AG04449 (cell line): ENCODE measurements at regions not wholly inside any gene's neighbourhood (a gene's known extent, or its start where the extent isn't known, plus 50 kb on each side); places are given as distances from the start of the nearest gene placed in this dataset.

Experiments
- CTCF ChIA-PET: fragments of 350-600 bp; formaldehyde crosslinking; extraction: SDS; loops from one replicate; lab custom pipeline; 2021; ENCODE audit warnings: antibody characterized with exemption; lab: Yijun Ruan, JAX
- POLR2A ChIA-PET: fragments of 400-600, 350-600 bp; formaldehyde crosslinking; extraction: SDS; loops from one replicate; lab custom pipeline; 2020; ENCODE audit warnings: antibody characterized with exemption, inconsistent platforms; lab: Yijun Ruan, JAX
- DNase-seq: peaks from one replicate; pipeline ENCODE4 v3.0.0-alpha.2; 2010; ENCODE audit warnings: low read depth, low spot score
- H3K4me3 ChIP-seq: 2 replicates; pipeline ENCODE4 v1.5.1; 2011; ENCODE audit warnings: low read depth, mild to moderate bottlenecking, control low read depth, low read length
- TF ChIP-seq, protein P1 (sequence below): IDR thresholded peaks from one replicate; pipeline ENCODE4 v1.5.1; 2011; ENCODE audit warnings: mild to moderate bottlenecking, moderate library complexity, low read length, control low read depth, inconsistent platforms; ENCODE audit not compliant: insufficient read depth; ENCODE audit errors: missing control alignments

DNA sequence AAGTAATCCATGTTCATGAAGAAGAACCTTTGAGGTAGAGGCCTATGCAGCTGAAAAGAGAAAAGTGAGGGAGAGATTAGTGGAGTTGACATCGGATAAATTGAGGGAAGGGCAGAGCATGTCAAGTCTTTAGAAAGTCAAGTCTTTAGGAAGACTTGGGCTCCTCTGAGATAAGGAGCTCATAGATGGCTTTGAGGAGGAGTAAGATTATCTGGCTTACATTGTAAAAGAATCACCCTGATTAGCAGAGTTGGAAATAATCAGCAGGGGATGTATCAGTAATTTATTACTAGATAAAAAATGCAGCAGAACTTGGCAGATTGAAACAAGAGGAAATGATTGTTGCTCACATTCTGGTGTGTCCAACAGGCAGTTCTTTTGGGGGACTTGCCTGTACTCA lies 727.2 kb upstream of the WWC1 start:
- H3K4me3 ChIP-seq: no peak overlapping the region
- TF ChIP-seq, protein P1, sequence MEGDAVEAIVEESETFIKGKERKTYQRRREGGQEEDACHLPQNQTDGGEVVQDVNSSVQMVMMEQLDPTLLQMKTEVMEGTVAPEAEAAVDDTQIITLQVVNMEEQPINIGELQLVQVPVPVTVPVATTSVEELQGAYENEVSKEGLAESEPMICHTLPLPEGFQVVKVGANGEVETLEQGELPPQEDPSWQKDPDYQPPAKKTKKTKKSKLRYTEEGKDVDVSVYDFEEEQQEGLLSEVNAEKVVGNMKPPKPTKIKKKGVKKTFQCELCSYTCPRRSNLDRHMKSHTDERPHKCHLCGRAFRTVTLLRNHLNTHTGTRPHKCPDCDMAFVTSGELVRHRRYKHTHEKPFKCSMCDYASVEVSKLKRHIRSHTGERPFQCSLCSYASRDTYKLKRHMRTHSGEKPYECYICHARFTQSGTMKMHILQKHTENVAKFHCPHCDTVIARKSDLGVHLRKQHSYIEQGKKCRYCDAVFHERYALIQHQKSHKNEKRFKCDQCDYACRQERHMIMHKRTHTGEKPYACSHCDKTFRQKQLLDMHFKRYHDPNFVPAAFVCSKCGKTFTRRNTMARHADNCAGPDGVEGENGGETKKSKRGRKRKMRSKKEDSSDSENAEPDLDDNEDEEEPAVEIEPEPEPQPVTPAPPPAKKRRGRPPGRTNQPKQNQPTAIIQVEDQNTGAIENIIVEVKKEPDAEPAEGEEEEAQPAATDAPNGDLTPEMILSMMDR: no peak
- CTCF ChIA-PET: interaction anchor here (1.2 to 2.6 kb wide), 3 partner anchors 317 to 602 kb away, joined by 4 to 15 read pairs (median 12); no protein-coding TSS in a partner anchor
- no peak for DNase-seq
- POLR2A ChIA-PET: no interaction called here

DNA sequence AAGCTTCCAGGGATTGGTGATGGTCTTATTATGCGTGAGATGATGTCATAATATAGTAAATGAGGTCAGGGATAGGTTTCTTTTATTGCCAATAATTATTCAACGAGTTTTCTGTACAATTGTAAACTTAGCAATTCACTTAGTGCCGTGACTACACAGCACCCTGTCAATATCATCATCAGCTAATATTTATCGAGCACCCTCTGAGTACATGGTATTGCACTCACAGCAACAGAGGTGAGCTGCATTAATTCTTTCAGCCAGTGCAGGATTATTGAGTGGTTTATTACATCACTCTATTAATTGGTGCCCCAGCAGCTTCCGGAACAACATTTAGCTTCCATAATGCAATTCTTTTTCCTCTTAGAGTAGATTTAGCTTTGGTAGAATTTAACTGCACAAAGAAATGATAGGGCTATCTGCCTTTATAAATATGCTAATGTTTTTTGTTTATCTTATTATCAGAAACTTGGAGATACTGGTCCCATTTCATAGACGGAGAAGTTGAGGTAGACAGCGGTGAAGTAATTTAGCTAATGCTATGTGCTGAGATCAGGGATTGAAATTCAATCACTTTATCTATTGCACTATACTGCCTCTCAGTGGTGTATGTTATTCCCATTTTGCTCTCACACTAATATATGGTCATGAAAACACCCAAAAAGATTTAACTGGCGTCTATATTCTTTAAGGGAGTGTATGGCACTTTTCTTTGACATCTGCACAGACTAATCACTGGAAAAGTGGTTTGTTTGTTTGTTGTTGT lies 726.1 kb upstream of the WWC1 start:
- TF ChIP-seq, protein P1: peak; percentile 17
- H3K4me3 ChIP-seq: no peak overlapping the region
- ChIA-PET POLR2A (interaction anchor here (0.5 kb wide), 1 partner anchor 26 kb away, joined by 3 read pairs; no protein-coding TSS in a partner anchor), CTCF (interaction anchor here (0.8 to 2.6 kb wide), 16 partner anchors 9 to 1937 kb away, joined by 3 to 16 read pairs (median 4); no protein-coding TSS in a partner anchor)
- DNase-seq: no peak

DNA sequence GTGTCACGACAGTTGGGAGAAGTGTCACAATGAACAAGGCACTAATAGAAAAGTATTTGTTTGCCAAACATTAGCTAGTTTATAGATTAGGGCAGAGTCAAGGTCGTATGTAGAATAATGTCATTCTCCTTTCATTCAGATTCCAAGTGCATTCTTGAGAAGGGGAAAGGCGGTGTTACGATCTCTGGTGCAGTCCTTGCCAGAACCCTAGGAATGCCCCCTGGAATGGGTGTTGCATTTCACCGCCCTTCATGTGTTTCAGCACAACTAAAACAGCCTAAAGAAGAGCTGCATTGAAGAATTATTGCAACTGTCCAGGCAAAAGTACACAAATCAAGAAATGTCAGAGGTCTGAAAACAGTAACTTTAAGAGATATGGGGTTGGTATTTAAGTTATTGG lies 721.0 kb upstream of the WWC1 start:
- ChIA-PET CTCF (no interaction called here), POLR2A (no interaction called here)
- no peak for DNase-seq
- TF ChIP-seq, protein P1: no peak
- H3K4me3 ChIP-seq: no peak overlapping the region

DNA sequence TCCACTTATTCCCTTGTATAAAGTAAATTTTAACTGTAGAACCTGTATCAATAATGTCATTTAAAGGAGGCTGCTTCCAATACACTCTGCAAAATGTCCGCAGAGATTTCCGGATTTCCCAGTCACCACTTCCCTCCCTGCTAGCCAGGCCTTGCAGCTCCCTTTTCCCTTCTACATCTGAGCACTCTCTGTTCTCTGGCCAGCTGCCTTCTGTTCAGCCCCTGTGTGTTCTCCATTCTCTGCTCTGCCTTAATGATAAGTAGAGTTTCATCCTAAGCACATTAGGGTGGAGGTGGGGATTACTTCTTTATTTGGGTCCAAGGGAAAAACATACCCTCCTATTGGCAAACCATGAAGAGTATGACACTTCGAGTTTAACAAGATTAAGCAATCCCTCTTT lies 719.6 kb upstream of the WWC1 start:
- ChIA-PET CTCF (interaction anchor here (1.0 to 1.1 kb wide), 2 partner anchors 11 to 13 kb away, joined by 3 read pairs; no protein-coding TSS in a partner anchor), POLR2A (no interaction called here)
- TF ChIP-seq, protein P1: no peak
- no peak for DNase-seq
- no peak overlapping the region for H3K4me3 ChIP-seq

DNA sequence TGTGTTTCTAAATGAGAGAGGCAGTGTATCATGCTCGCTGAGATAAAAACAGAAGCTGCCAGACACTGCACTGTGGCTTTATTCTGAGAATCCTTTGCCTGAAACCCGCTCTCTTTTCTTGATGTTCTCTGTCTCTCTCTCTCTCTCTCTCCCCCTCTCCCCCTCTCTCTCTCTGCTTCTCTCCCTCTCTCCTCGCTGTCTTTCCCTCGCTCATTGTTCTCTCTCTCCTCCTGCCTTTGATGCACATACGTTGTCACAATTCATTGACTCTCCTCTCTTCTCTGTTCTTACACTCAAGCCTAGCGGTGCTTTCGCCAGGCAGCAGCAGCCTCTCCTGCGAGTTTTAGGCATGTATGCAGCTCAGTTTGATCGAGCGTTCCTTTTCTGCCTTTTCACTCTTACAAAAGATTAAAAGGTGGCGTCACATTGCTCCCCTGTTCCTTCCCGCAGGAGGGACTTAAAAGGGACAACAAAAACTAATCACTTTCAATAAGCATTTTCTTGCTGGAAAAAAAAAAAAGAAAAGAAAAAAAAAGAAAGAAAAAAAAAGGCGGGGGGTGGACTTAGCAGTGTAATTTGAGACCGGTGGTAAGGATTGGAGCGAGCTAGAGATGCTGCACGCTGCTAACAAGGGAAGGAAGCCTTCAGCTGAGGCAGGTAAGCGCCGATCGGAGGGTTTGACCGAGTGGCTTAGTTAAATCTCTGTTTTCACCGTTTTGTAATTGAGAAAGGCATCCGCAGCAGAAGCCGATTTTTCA lies 717.9 kb upstream of the WWC1 start:
- TF ChIP-seq, protein P1: no peak
- ChIA-PET CTCF (interaction anchor here (0.7 to 4.8 kb wide), 6 partner anchors 11 to 646 kb away, joined by 3 to 20 read pairs (median 3); no protein-coding TSS in a partner anchor), POLR2A (no interaction called here)
- peak overlapping the region; percentile 61 for H3K4me3 ChIP-seq
- DNase-seq: no peak

DNA sequence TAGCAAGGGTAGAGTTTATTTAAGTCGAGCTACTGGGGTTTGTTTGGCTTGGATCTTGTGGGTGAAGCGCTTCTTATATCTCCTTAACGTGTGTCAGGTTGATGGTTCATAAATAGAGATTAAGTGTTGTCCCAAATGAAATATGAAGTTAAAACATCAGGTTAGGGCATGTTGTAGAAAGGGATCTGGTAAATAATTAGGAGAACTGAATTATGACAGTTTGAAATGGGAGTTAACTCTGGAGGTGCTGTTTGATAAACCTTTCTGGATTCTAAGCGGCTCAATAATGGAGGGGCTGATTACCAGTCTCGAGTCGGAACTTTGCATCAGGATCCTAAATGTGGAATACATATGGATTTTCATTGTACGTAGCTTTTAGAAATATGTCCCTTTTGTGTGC lies 717.0 kb upstream of the WWC1 start:
- POLR2A ChIA-PET: no interaction called here
- CTCF ChIA-PET: interaction anchor here (0.6 to 4.8 kb wide), 5 partner anchors 9 to 645 kb away, joined by 3 to 20 read pairs (median 5); no protein-coding TSS in a partner anchor
- TF ChIP-seq, protein P1: no peak
- peak overlapping the region; percentile 61 for H3K4me3 ChIP-seq
- DNase-seq: no peak
